ENCODE measurements at regions not wholly inside any gene's neighbourhood (a gene's known extent, or its start where the extent isn't known, plus 50 kb on each side); places are given as distances from the start of the nearest gene placed in this dataset.

GRCh38 chr3:22620498-22620897, 582.6 kb upstream of the UBE2E2 start:
- Histone ChIP-seq H3K23ac (ENCODE audit: low read length) (no peak overlapping the region), H3K9me3 (ENCODE audit: insufficient read depth, low read depth, low read length) (no peaks in the 10 kb centered on the region), H3K27me3 (ENCODE audit: insufficient read depth, low read length) (no peaks in the 10 kb centered on the region), H2BK12ac (ENCODE audit: low read length) (no peak overlapping the region), H2BK5ac (ENCODE audit: low read depth, low read length, poor library complexity) (no peak overlapping the region), H4K12ac (ENCODE audit: low read depth, low read length) (no peak overlapping the region), H3K14ac (ENCODE audit: low read length) (no peak overlapping the region), H3K4ac (ENCODE audit: low read depth, low read length) (no peak overlapping the region), H3K9ac (ENCODE audit: low read length) (no peak overlapping the region), H3K36me3 (ENCODE audit: control insufficient read depth in 1 of 2, insufficient read depth in 2 of 2, low read length in 2 of 2) (no peaks in the 10 kb centered on the region), H3K79me2 (ENCODE audit: control insufficient read depth, insufficient read depth, low read length, poor library complexity) (no peaks in the 10 kb centered on the region), H3K79me1 (ENCODE audit: low read length) (no peaks in the 10 kb centered on the region), H2BK120ac (ENCODE audit: insufficient read depth, low read length, poor library complexity) (no peak overlapping the region), H3K27ac (ENCODE audit: low read depth, low read length) (no peak overlapping the region), H2AFZ (ENCODE audit: insufficient read depth, low read length, poor library complexity) (no peak overlapping the region), H4K91ac (ENCODE audit: low read depth, low read length) (no peak overlapping the region), H2AK5ac (ENCODE audit: low read length) (no peak overlapping the region), H3K18ac (ENCODE audit: low read length) (no peak overlapping the region), H3K4me1 (ENCODE audit: control insufficient read depth in 1 of 2, insufficient read depth in 2 of 2, low read length in 2 of 2) (no peaks in the 10 kb centered on the region), H4K8ac (ENCODE audit: low read depth, low read length) (no peak overlapping the region), H3K4me2 (ENCODE audit: low read length) (no peak overlapping the region), H3K4me3 (ENCODE audit: low read depth, low read length) (no peak overlapping the region)
- DNase-seq = peak in 1 of 2 donors; percentile 32
- WGBS (ENCODE audit: extremely low coverage, insufficient coverage, insufficient read length) = no CpG with 5 or more reads among the region's 1 CpG

GRCh38 chr3:22621205-22621809, 581.8 kb upstream of the UBE2E2 start:
- WGBS (ENCODE audit: extremely low coverage, insufficient coverage, insufficient read length) = no CpG with 5 or more reads among the region's 4 CpGs
- no peak overlapping the region for H2AK5ac ChIP-seq (ENCODE audit: low read length)
- no peak overlapping the region for H3K4me2 ChIP-seq (ENCODE audit: low read length)
- no peak overlapping the region for H3K27ac ChIP-seq (ENCODE audit: low read depth, low read length)
- no peak overlapping the region for H3K23ac ChIP-seq (ENCODE audit: low read length)
- no peaks in the 10 kb centered on the region for H3K9me3 ChIP-seq (ENCODE audit: insufficient read depth, low read depth, low read length)
- no peaks in the 10 kb centered on the region for H3K36me3 ChIP-seq (ENCODE audit: control insufficient read depth in 1 of 2, insufficient read depth in 2 of 2, low read length in 2 of 2)
- no peak overlapping the region for H2BK12ac ChIP-seq (ENCODE audit: low read length)
- no peak overlapping the region for H2BK5ac ChIP-seq (ENCODE audit: low read depth, low read length, poor library complexity)
- H3K9ac ChIP-seq (ENCODE audit: low read length) = no peak overlapping the region
- no peak overlapping the region for H3K4me3 ChIP-seq (ENCODE audit: low read depth, low read length)
- no peak overlapping the region for H4K8ac ChIP-seq (ENCODE audit: low read depth, low read length)
- H4K12ac ChIP-seq (ENCODE audit: low read depth, low read length) = no peak overlapping the region
- no peak for DNase-seq
- no peak overlapping the region for H3K4ac ChIP-seq (ENCODE audit: low read depth, low read length)
- no peaks in the 10 kb centered on the region for H3K79me1 ChIP-seq (ENCODE audit: low read length)
- H4K91ac ChIP-seq (ENCODE audit: low read depth, low read length) = no peak overlapping the region
- no peak overlapping the region for H3K14ac ChIP-seq (ENCODE audit: low read length)
- no peak overlapping the region for H2BK120ac ChIP-seq (ENCODE audit: insufficient read depth, low read length, poor library complexity)
- H3K4me1 ChIP-seq (ENCODE audit: control insufficient read depth in 1 of 2, insufficient read depth in 2 of 2, low read length in 2 of 2) = no peaks in the 10 kb centered on the region
- H3K18ac ChIP-seq (ENCODE audit: low read length) = no peak overlapping the region
- no peaks in the 10 kb centered on the region for H3K27me3 ChIP-seq (ENCODE audit: insufficient read depth, low read length)
- H2AFZ ChIP-seq (ENCODE audit: insufficient read depth, low read length, poor library complexity) = no peak overlapping the region
- H3K79me2 ChIP-seq (ENCODE audit: control insufficient read depth, insufficient read depth, low read length, poor library complexity) = no peaks in the 10 kb centered on the region

GRCh38 chr3:22627993-22628499, 575.1 kb upstream of the UBE2E2 start:
- H2BK120ac ChIP-seq (ENCODE audit: insufficient read depth, low read length, poor library complexity) = no peak overlapping the region
- H3K27me3 ChIP-seq (ENCODE audit: insufficient read depth, low read length) = no peaks in the 10 kb centered on the region
- no peaks in the 10 kb centered on the region for H3K9me3 ChIP-seq (ENCODE audit: insufficient read depth, low read depth, low read length)
- H3K27ac ChIP-seq (ENCODE audit: low read depth, low read length) = no peak overlapping the region
- no peak for DNase-seq
- no peak overlapping the region for H4K12ac ChIP-seq (ENCODE audit: low read depth, low read length)
- no peak overlapping the region for H3K9ac ChIP-seq (ENCODE audit: low read length)
- H4K8ac ChIP-seq (ENCODE audit: low read depth, low read length) = no peak overlapping the region
- no peak overlapping the region for H2AFZ ChIP-seq (ENCODE audit: insufficient read depth, low read length, poor library complexity)
- H3K23ac ChIP-seq (ENCODE audit: low read length) = no peak overlapping the region
- H4K91ac ChIP-seq (ENCODE audit: low read depth, low read length) = no peak overlapping the region
- H3K36me3 ChIP-seq (ENCODE audit: control insufficient read depth in 1 of 2, insufficient read depth in 2 of 2, low read length in 2 of 2) = no peaks in the 10 kb centered on the region
- H2BK5ac ChIP-seq (ENCODE audit: low read depth, low read length, poor library complexity) = no peak overlapping the region
- no peak overlapping the region for H3K14ac ChIP-seq (ENCODE audit: low read length)
- H3K4me3 ChIP-seq (ENCODE audit: low read depth, low read length) = no peak overlapping the region
- no peaks in the 10 kb centered on the region for H3K79me2 ChIP-seq (ENCODE audit: control insufficient read depth, insufficient read depth, low read length, poor library complexity)
- H3K4ac ChIP-seq (ENCODE audit: low read depth, low read length) = no peak overlapping the region
- WGBS (ENCODE audit: extremely low coverage, insufficient coverage, insufficient read length) = no CpG with 5 or more reads among the region's 3 CpGs
- no peaks in the 10 kb centered on the region for H3K79me1 ChIP-seq (ENCODE audit: low read length)
- H3K4me1 ChIP-seq (ENCODE audit: control insufficient read depth in 1 of 2, insufficient read depth in 2 of 2, low read length in 2 of 2) = no peaks in the 10 kb centered on the region
- H3K18ac ChIP-seq (ENCODE audit: low read length) = no peak overlapping the region
- H3K4me2 ChIP-seq (ENCODE audit: low read length) = no peak overlapping the region
- no peak overlapping the region for H2AK5ac ChIP-seq (ENCODE audit: low read length)
- no peak overlapping the region for H2BK12ac ChIP-seq (ENCODE audit: low read length)

GRCh38 chr3:22632536-22632935, 570.6 kb upstream of the UBE2E2 start:
- no peak overlapping the region for H2BK5ac ChIP-seq (ENCODE audit: low read depth, low read length, poor library complexity)
- H3K79me1 ChIP-seq (ENCODE audit: low read length) = no peaks in the 10 kb centered on the region
- H3K79me2 ChIP-seq (ENCODE audit: control insufficient read depth, insufficient read depth, low read length, poor library complexity) = no peaks in the 10 kb centered on the region
- no peak overlapping the region for H3K27ac ChIP-seq (ENCODE audit: low read depth, low read length)
- H4K12ac ChIP-seq (ENCODE audit: low read depth, low read length) = no peak overlapping the region
- no peaks in the 10 kb centered on the region for H3K27me3 ChIP-seq (ENCODE audit: insufficient read depth, low read length)
- H3K36me3 ChIP-seq (ENCODE audit: control insufficient read depth in 1 of 2, insufficient read depth in 2 of 2, low read length in 2 of 2) = no peaks in the 10 kb centered on the region
- no peak overlapping the region for H3K4me2 ChIP-seq (ENCODE audit: low read length)
- H3K9me3 ChIP-seq (ENCODE audit: insufficient read depth, low read depth, low read length) = no peaks in the 10 kb centered on the region
- H2AFZ ChIP-seq (ENCODE audit: insufficient read depth, low read length, poor library complexity) = no peak overlapping the region
- no peak overlapping the region for H3K4ac ChIP-seq (ENCODE audit: low read depth, low read length)
- no peak overlapping the region for H4K8ac ChIP-seq (ENCODE audit: low read depth, low read length)
- no peak overlapping the region for H4K91ac ChIP-seq (ENCODE audit: low read depth, low read length)
- H2AK5ac ChIP-seq (ENCODE audit: low read length) = no peak overlapping the region
- no peaks in the 10 kb centered on the region for H3K4me1 ChIP-seq (ENCODE audit: control insufficient read depth in 1 of 2, insufficient read depth in 2 of 2, low read length in 2 of 2)
- no CpG with 5 or more reads among the region's 3 CpGs for WGBS (ENCODE audit: extremely low coverage, insufficient coverage, insufficient read length)
- no peak overlapping the region for H2BK12ac ChIP-seq (ENCODE audit: low read length)
- no peak overlapping the region for H3K14ac ChIP-seq (ENCODE audit: low read length)
- no peak overlapping the region for H3K18ac ChIP-seq (ENCODE audit: low read length)
- H3K23ac ChIP-seq (ENCODE audit: low read length) = no peak overlapping the region
- no peak overlapping the region for H3K9ac ChIP-seq (ENCODE audit: low read length)
- no peak overlapping the region for H2BK120ac ChIP-seq (ENCODE audit: insufficient read depth, low read length, poor library complexity)
- no peak overlapping the region for H3K4me3 ChIP-seq (ENCODE audit: low read depth, low read length)
- DNase-seq = no peak
